Suppressor macrophage treated with lipopolysaccharide for 4 hours (primary cell): ENCODE measurements at regions not wholly inside any gene's neighbourhood (a gene's known extent, or its start where the extent isn't known, plus 50 kb on each side); places are given as distances from the start of the nearest gene placed in this dataset.

ENCODE experiments used
- DNase-seq: peaks from one replicate; pipeline ENCODE4 v3.0.0-alpha.2; 2020

- DNase-seq: no peak
These were observed 150.7 kb upstream of the MGAT5 start for GRCh38 chr2:134103196-134103595.

DNA sequence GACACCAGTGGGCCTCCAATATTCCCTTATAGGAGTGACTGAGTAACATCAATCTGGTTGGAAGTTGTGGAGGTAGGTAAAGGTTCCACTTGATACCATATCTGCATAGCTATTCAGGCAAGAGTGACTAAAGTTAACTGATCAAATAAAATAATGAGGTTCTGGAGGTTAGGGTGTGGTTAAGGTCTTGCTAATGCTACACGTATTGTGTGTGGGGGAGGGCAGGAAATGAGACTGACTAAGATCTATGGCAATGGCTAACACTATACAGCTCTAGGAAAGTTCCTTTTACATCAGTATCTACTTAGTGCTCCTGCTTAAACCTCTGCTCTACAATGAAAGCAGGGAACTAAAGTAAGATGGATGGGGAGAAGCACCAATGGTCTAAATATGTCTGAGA, 149.1 kb upstream of the MGAT5 start:
- no peak for DNase-seq

GRCh38 chr2:134107402-134107801, 146.5 kb upstream of the MGAT5 start:
- DNase-seq: no peak

- DNase-seq: peak; percentile 58
These were observed 145.8 kb upstream of the MGAT5 start for GRCh38 chr2:134108113-134108512.

GRCh38 chr2:134109246-134109645, 144.6 kb upstream of the MGAT5 start:
- DNase-seq: no peak

GRCh38 chr2:134109725-134110124, 144.1 kb upstream of the MGAT5 start:
- DNase-seq: no peak

- no peak for DNase-seq
These were observed 143.3 kb upstream of the MGAT5 start for GRCh38 chr2:134110532-134110931.

DNA sequence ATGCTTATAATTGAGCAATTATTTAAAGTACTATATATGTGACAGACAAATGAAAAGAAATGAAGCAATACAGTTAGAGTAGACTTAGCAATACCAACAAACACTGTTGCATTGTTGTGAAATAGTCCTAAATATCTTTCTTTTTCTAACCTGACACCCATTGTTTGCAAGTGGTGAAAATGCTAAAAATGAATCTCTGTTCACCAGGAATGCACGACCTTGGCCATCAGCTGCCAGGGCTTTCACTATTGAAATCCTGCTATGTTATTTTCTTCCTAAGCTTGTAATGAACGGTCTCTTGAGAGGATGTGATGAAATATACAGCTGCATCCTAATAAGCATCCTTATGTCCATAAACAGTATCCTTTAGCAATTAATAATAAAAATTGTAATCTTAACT, 136.2 kb upstream of the MGAT5 start:
- no peak for DNase-seq

GRCh38 chr2:134118279-134119116, 135.4 kb upstream of the MGAT5 start:
- peak; percentile 95 for DNase-seq

DNA sequence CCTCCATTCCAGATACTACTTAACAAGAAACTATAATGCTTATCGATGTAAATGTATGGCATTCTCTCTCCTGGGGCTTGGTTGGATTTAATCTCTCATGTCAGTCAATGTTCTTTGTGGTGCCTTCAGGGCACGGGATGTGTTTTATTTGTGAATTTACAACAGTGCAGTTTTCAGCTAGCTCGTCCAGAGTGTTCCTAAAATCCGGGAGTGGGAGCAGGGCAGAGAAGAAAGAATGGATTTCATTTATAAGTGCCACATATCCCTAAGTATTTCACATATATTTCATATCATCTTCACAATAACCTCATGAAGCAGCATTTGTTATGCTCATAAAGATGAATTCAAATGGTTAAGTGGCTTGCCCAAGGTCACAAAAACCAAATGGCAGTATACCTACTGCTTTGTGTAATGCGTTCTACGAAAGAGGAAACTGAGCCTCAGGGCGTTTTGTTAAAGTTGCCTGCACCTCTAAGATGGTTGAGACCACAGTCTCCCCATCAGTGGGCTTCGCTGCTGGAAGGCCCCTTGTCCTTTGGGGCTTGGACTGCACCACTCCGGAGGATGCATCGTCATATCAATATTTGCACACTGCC, 134.7 kb upstream of the MGAT5 start:
- no peak for DNase-seq

GRCh38 chr2:134119713-134120405, 134.0 kb upstream of the MGAT5 start:
- DNase-seq: peak; percentile 95

GRCh38 chr2:134120406-134120732, 133.5 kb upstream of the MGAT5 start:
- peak; percentile 7 for DNase-seq

- peak; percentile 73 for DNase-seq
These were observed 132.9 kb upstream of the MGAT5 start for GRCh38 chr2:134120733-134121630.

- DNase-seq: no peak
These were observed 131.3 kb upstream of the MGAT5 start for GRCh38 chr2:134122610-134123009.

DNA sequence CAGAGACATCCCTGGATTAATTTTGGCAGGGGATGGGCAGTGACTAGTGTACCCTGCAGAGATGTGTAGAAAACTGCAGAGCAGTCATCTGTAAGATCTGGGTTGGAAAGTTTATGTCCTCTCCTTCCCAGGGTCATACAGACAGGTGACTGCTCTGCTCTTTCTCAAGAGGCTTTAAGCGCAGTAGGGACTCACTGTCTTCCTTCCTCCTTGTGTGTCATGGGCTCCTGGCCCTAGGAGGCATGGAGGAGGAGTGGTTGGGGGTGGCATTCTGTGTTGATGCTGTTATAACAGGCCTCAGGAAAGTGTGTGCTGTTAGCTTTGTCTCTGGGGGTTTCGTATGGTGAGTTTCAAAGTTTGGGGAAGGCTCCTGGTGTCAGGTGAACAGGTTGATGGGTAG, 130.5 kb upstream of the MGAT5 start:
- DNase-seq: peak; percentile 33

- no peak for DNase-seq
These were observed 129.7 kb upstream of the MGAT5 start for GRCh38 chr2:134124047-134124753.

- no peak for DNase-seq
These were observed 126.4 kb upstream of the MGAT5 start for GRCh38 chr2:134127496-134127895.

DNA sequence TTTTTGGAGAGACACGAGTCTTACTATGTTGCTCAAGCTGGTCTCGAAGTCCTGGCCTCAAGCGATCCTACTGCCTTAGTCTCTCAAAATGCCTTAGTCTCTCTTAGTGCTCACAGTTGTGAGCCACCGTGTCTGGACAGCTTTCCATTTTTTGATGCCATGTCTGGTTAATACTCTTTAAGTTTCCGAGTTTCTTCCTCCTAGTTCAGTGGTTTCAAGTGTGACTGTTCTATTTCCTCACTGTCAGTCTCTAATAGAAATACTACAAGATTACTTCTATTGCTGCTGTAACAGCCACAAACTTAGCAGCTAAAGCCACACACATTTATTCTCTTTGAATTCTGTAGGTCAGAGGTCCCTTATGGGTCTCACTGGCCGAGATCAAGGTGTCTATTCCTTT, 125.1 kb upstream of the MGAT5 start:
- no peak for DNase-seq

- no peak for DNase-seq
These were observed 123.9 kb upstream of the MGAT5 start for GRCh38 chr2:134129900-134130537.

GRCh38 chr2:134131681-134132489, 122.0 kb upstream of the MGAT5 start:
- no peak for DNase-seq

DNA sequence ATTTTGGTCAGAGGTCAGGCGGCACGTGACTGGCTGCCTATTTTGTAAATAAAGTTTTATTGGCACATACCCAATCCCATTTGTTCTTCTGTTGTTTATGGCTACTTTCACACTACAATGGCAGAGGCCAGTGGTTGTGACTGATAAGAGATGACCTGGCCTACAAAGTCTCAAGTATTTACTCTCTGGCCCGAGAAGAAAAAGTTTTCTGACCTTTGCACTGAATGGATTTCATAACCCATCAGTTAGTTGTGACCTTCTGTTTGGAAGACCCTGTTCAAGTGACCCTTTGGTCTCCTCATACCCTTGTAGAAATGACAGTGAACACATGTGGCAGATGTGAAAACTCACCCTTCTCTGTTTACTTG, 121.4 kb upstream of the MGAT5 start:
- no peak for DNase-seq
